HT1080 (cell line): ENCODE measurements at regions not wholly inside any gene's neighbourhood (a gene's known extent, or its start where the extent isn't known, plus 50 kb on each side); places are given as distances from the start of the nearest gene placed in this dataset.
"Not testable (repeated sequence)": the region's sequence is repeated elsewhere in the genome, so short reads cannot be mapped to it uniquely, and the experiment has no call there.

ENCODE experiments used
- DNase-seq: peaks from one replicate; pipeline ENCODE4 v3.0.0-alpha.2; 2015; ENCODE audit warnings: low read depth

GRCh38 chr1:67908250-67908936, 75.1 kb upstream of the GNG12 start:
- peak; percentile 25 for DNase-seq

- DNase-seq = peak; percentile 62
Observed at GRCh38 chr1:67907467-67907866, 74.2 kb upstream of the GNG12 start.

GRCh38 chr1:67906015-67906414, 72.7 kb upstream of the GNG12 start:
- not testable (repeated sequence) for DNase-seq

GRCh38 chr1:67902546-67903223, 69.4 kb upstream of the GNG12 start:
- DNase-seq = not testable (repeated sequence)

GRCh38 chr1:67898033-67898726, 64.9 kb upstream of the GNG12 start:
- peak; percentile 47 for DNase-seq

- DNase-seq = no peak
Observed at GRCh38 chr1:67897270-67897949, 64.1 kb upstream of the GNG12 start.

GRCh38 chr1:67896826-67897225, 63.6 kb upstream of the GNG12 start:
- DNase-seq = no peak

- DNase-seq = no peak
Observed at GRCh38 chr1:67894981-67895735, 61.9 kb upstream of the GNG12 start.

GRCh38 chr1:67893126-67893495, 59.8 kb upstream of the GNG12 start:
- no peak for DNase-seq

- DNase-seq = no peak
Observed at GRCh38 chr1:67892476-67893125, 59.3 kb upstream of the GNG12 start.

- no peak for DNase-seq
Observed at GRCh38 chr1:67890857-67891256, 57.6 kb upstream of the GNG12 start.

- DNase-seq = peak; percentile 98
Observed at GRCh38 chr1:67889953-67890567, 56.8 kb upstream of the GNG12 start.

- no peak for DNase-seq
Observed at GRCh38 chr1:67889466-67889865, 56.2 kb upstream of the GNG12 start.

GRCh38 chr1:67888216-67889106, 55.2 kb upstream of the GNG12 start:
- peak; percentile 42 for DNase-seq

- DNase-seq = no peak
Observed at GRCh38 chr1:67887146-67887545, 53.9 kb upstream of the GNG12 start.

- DNase-seq = no peak
Observed at GRCh38 chr1:67886076-67886475, 52.8 kb upstream of the GNG12 start.

- peak; percentile 95 for DNase-seq
Observed at GRCh38 chr1:67883069-67883468, 49.8 kb upstream of the GNG12 start.
